Gastrocnemius medialis (tissue), 4 donors: ENCODE measurements at regions not wholly inside any gene's neighbourhood (a gene's known extent, or its start where the extent isn't known, plus 50 kb on each side); places are given as distances from the start of the nearest gene placed in this dataset.
A peak's percentile ranks its signal among the peaks of the same experiment; 100 is the strongest.

Experiments
- ATAC-seq, 2 donors: fragments of 150-250 bp; one replicate each; pipeline ENCODE4 v1.9.1; 2016
- DNase-seq, 2 donors: peaks; one replicate each; pipeline ENCODE4 v3.0.0-alpha.2; 2019
- H3K27ac ChIP-seq, 4 donors: fragments of 200-600 bp; sonication (generic); 1 replicate in 1 of 4; 2 replicates in 3 of 4; pipeline ENCODE4 v1.5.1; 2016 to 2018; ENCODE audit warnings: mild to moderate bottlenecking in 2 of 4, moderate library complexity in 1 of 4
- H3K27me3 ChIP-seq, 3 donors: fragments of 200-600 bp; sonication (generic) in 2 of 3; 1 replicate in 1 of 3; 2 replicates in 2 of 3; pipeline versions ENCODE4 v1.5.1 to v1.6.0; 2016 to 2019; ENCODE audit warnings: mild to moderate bottlenecking in 1 of 3, moderate library complexity in 1 of 3
- H3K36me3 ChIP-seq, 2 donors: fragments of 200-600 bp; sonication (generic) in 1 of 2; one replicate each; pipeline ENCODE4 v1.5.1; 2017 to 2018
- H3K4me1 ChIP-seq, 2 donors: fragments of 200-600 bp; sonication (generic) in 1 of 2; one replicate each; pipeline ENCODE4 v1.5.1; 2016 to 2017; ENCODE audit warnings: mild to moderate bottlenecking in 2 of 2
- H3K4me3 ChIP-seq, 4 donors: fragments of 200-600 bp; sonication (generic) in 3 of 4; 1 replicate in 1 of 4; 2 replicates in 3 of 4; pipeline ENCODE4 v1.5.1; 2016 to 2019; ENCODE audit warnings: mild to moderate bottlenecking in 2 of 4
- H3K9me3 ChIP-seq, 3 donors: fragments of 200-600 bp; sonication (generic) in 2 of 3; 1 replicate in 1 of 3; 2 replicates in 2 of 3; pipeline ENCODE4 v1.5.1; 2016 to 2019
- POLR2A ChIP-seq, 2 donors: fragments of 450-650 bp; IDR thresholded peaks; one replicate each; pipeline ENCODE4 v1.6.1; 2017; ENCODE audit warnings: antibody characterized with exemption in 2 of 2, mild to moderate bottlenecking in 2 of 2, moderate library complexity in 2 of 2
- in situ Hi-C, 4 donors: fragments of 200-750 bp; cut with MboI; loops; one replicate each; pipeline versions ENCODE4 v1.15.0 to v1.8.0; 2017; ENCODE audit warnings: low sequenced_read_pairs in 4 of 4
- intact Hi-C: fragments of 100-400 bp; cut with DNase I; formaldehyde crosslinking; loops from one replicate; pipeline ENCODE4 v1.15.1; 2023; ENCODE audit warnings: low total_unique reads
- TF ChIP-seq, protein P1 (sequence below), 5 experiments: fragments of 450-650 bp in 3 of 5; fragments of 200-600 bp in 2 of 5; sonication (generic) in 2 of 5; IDR thresholded peaks in 4 of 5; conservative IDR thresholded peaks in 1 of 5; 1 replicate in 4 of 5; 2 replicates in 1 of 5; pipeline ENCODE4 v1.5.1; 2016 to 2019; ENCODE audit warnings: antibody characterized with exemption in 5 of 5, mild to moderate bottlenecking in 3 of 5, moderate library complexity in 3 of 5

DNA sequence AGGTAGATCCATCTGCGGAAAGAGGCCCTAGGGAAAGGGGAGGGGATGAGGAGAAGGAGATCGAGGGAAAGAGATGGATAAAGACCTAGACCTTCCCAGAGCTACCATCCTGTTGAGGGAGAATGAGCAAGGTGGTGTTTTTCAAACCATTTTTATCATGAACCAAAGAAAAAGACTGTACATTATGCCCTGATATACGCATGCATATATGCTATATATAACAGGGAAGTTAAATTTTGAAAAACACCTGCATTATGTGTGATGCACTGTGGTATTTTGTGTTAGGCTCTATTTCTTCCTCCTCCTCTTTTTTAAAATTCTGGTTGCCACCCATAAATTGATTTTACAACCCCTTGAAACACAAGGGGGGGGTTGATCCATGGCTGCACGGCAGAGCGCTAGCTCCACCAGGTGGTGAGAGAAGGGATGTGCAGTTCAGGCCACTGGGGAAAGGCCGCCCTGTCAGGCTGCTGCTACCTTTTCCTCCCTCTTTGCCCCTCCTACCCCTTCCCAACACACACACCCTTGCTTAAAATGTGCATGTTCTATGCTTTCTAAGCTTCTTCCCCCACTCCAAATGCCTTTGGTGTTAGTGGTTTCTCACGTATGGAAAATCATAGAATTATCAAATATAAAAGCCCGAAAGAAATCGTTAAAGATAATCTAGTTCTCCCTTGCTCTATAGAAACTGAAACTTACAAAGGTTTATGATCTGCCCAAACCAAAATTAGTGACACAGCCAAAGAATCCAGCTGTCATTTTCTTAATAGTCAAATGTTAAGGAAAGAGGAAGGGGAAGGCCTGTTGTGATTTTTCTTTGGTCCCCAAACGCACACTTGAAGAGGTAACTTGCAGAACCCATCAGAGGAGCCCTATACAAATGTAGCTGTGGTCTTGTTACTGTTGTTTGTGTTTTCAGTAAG lies 262.0 kb upstream of the UMPS start:
- Histone ChIP-seq H3K9me3 (no peaks in the 10 kb centered on the region), H3K36me3 (peaks cover 0 to 4% of the 10 kb centered on the region in 2 donors), H3K4me1 (no peaks in the 10 kb centered on the region), H3K27ac (no peak overlapping the region), H3K4me3 (no peak overlapping the region), H3K27me3 (no peaks in the 10 kb centered on the region)
- no peak for TF ChIP-seq POLR2A (IDR thresholded peaks at IDR 0.05)
- TF ChIP-seq, protein P1, sequence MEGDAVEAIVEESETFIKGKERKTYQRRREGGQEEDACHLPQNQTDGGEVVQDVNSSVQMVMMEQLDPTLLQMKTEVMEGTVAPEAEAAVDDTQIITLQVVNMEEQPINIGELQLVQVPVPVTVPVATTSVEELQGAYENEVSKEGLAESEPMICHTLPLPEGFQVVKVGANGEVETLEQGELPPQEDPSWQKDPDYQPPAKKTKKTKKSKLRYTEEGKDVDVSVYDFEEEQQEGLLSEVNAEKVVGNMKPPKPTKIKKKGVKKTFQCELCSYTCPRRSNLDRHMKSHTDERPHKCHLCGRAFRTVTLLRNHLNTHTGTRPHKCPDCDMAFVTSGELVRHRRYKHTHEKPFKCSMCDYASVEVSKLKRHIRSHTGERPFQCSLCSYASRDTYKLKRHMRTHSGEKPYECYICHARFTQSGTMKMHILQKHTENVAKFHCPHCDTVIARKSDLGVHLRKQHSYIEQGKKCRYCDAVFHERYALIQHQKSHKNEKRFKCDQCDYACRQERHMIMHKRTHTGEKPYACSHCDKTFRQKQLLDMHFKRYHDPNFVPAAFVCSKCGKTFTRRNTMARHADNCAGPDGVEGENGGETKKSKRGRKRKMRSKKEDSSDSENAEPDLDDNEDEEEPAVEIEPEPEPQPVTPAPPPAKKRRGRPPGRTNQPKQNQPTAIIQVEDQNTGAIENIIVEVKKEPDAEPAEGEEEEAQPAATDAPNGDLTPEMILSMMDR (IDR thresholded peaks at IDR 0.05 in 4 of 5, conservative IDR thresholded peaks at IDR 0.05 in 1 of 5): peak; percentile 58 to 86 (median 67)
- ATAC-seq (no peak), DNase-seq (no peak)
- intact Hi-C loops (loop anchor here (5.0 kb wide), 1 partner anchor 456 kb away; no protein-coding TSS in a partner anchor), in situ Hi-C loops (loop anchor here (5.0 to 25.0 kb wide), 5 partner anchors 111 to 456 kb away; no protein-coding TSS in a partner anchor)

DNA sequence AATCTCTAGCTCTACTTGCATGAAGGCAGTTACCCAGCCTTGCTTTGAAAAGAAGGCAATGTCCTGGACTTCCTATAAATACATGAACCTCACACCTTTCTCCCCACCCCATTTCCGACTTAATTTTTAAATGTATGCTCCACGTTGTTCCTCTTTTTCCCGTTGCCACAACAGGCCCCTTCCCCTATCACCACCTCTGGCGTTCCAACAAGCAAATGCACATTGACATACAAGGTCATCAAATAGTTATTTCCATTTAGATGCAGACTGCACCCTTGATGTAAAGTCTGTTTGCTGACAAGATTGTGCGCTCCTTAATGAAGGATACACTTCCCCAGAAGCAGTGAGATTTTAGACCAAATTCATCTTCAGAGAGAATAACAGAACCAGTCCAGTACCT lies 260.7 kb upstream of the UMPS start:
- in situ Hi-C loops: loop anchor here (5.0 to 25.0 kb wide), 5 partner anchors 112 to 457 kb away; no protein-coding TSS in a partner anchor
- intact Hi-C loops: loop anchor here (5.0 kb wide), 1 partner anchor 457 kb away; no protein-coding TSS in a partner anchor

DNA sequence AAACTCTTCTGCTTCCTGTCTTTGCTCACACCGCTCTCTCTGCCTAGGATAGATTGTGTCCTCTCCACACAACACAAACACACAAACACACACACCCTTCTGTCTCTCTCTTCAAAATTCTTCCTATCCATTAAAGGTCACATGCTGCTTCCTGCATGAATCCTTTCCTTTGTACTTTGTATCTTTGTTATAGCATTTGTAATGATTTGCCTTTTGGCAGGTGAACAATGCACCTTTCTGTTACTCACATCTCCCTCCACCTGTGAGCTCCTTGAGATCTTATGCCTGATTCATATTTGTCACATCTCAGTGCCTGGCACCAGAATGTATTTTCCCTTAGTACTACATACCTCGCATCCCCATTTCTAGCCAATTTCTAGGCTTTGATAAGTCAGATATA lies 251.4 kb upstream of the UMPS start:
- H3K36me3 ChIP-seq: peaks cover 0 to 17% of the 10 kb centered on the region in 2 donors
- DNase-seq: no peak
- no peaks in the 10 kb centered on the region for H3K9me3 ChIP-seq
- no peak overlapping the region for H3K27ac ChIP-seq
- no peaks in the 10 kb centered on the region for H3K4me1 ChIP-seq
- no peak for ATAC-seq
- in situ Hi-C loops: no loop called here
- intact Hi-C loops: no loop called here
- no peak overlapping the region for H3K4me3 ChIP-seq
- TF ChIP-seq, protein P1 (IDR thresholded peaks at IDR 0.05 in 4 of 5, conservative IDR thresholded peaks at IDR 0.05 in 1 of 5): no peak
- no peak for TF ChIP-seq POLR2A (IDR thresholded peaks at IDR 0.05)
- no peaks in the 10 kb centered on the region for H3K27me3 ChIP-seq

More for the DNA sequence above, 260.7 kb upstream of the UMPS start:
- Histone ChIP-seq H3K27ac (no peak overlapping the region), H3K4me3 (no peak overlapping the region), H3K4me1 (no peaks in the 10 kb centered on the region), H3K9me3 (no peaks in the 10 kb centered on the region), H3K27me3 (no peaks in the 10 kb centered on the region), H3K36me3 (no peaks in the 10 kb centered on the region)
- TF ChIP-seq, protein P1 (IDR thresholded peaks at IDR 0.05 in 4 of 5, conservative IDR thresholded peaks at IDR 0.05 in 1 of 5): no peak
- no peak for TF ChIP-seq POLR2A (IDR thresholded peaks at IDR 0.05)
- no peak for DNase-seq
- no peak for ATAC-seq

DNA sequence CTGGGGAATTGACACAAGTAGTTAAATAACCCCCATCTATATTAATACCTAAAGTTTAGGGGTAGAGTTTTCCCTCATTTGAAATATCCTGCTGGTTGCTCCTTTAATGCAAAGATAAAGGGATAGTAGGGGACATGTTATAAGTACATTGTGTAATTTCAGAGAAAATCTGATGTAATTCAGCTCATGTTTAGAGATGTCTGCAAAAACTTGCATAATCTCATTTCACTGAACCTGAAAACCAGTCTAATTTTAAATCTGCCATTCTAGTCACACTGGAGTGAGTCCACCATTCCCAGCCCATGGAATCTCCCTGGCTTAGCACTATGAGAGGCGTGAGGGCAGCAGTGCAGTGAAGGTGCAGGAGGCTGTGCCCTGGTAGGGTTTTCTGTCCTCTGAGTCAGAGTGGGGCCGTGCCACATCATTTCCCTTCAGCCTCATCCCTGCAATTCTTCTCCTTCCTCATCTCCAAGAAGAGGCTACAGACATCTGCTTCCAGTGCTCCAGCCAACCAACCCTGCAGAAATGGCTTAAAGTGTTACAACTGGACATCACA lies 246.3 kb upstream of the UMPS start:
- H3K4me1 ChIP-seq: no peaks in the 10 kb centered on the region
- peaks cover 0 to 12% of the 10 kb centered on the region in 2 donors for H3K36me3 ChIP-seq
- no peak for DNase-seq
- H3K4me3 ChIP-seq: no peak overlapping the region
- intact Hi-C loops: no loop called here
- H3K27ac ChIP-seq: no peak overlapping the region
- TF ChIP-seq, protein P1 (IDR thresholded peaks at IDR 0.05 in 4 of 5, conservative IDR thresholded peaks at IDR 0.05 in 1 of 5): no peak
- no peak for TF ChIP-seq POLR2A (IDR thresholded peaks at IDR 0.05)
- no peak for ATAC-seq
- H3K9me3 ChIP-seq: no peaks in the 10 kb centered on the region
- in situ Hi-C loops: no loop called here
- no peaks in the 10 kb centered on the region for H3K27me3 ChIP-seq
